Right cardiac atrium (tissue), 5 donors: ENCODE measurements at regions not wholly inside any gene's neighbourhood (a gene's known extent, or its start where the extent isn't known, plus 50 kb on each side); places are given as distances from the start of the nearest gene placed in this dataset.
"Not testable (repeated sequence)": the region's sequence is repeated elsewhere in the genome, so short reads cannot be mapped to it uniquely, and the experiment has no call there.

Source experiments
- ATAC-seq, 2 donors: fragments of 200-7000 bp; cut with Tn5 transposase; one replicate each; pipeline versions ENCODE4 v1.8.0 to v1.9.1; 2020; ENCODE audit warnings: moderate library complexity in 2 of 2, mild to moderate bottlenecking in 1 of 2
- DNase-seq, 3 donors: peaks; one replicate each; pipeline ENCODE4 v3.0.0-alpha.2; 2020
- H3K27ac ChIP-seq: one replicate; pipeline ENCODE4 v1.5.1; 2013; ENCODE audit warnings: mild to moderate bottlenecking, low read length, control low read depth, moderate library complexity
- H3K27me3 ChIP-seq: one replicate; pipeline ENCODE4 v1.6.1; 2013; ENCODE audit not compliant: control insufficient read depth, insufficient read depth
- H3K4me1 ChIP-seq: one replicate; pipeline ENCODE4 v1.6.1; 2013; ENCODE audit warnings: low read length; ENCODE audit not compliant: control insufficient read depth, insufficient read depth
- H3K4me3 ChIP-seq: one replicate; pipeline ENCODE4 v1.5.1; 2013; ENCODE audit warnings: low read length, control low read depth
- H3K9me3 ChIP-seq: one replicate; pipeline ENCODE4 v1.6.1; 2013; ENCODE audit warnings: low read length; ENCODE audit not compliant: control insufficient read depth
- WGBS: extraction: QIAGEN DNeasy Blood & Tissue Kit; methylation state at CpG from one replicate; pipeline ENCODE4 v1.1.7; 2013; 5-methylcytosine and 5-hydroxymethylcytosine counted together
- intact Hi-C, 4 donors: fragments of 100-400 bp; cut with DNase I; formaldehyde crosslinking; loops; one replicate each; pipeline versions ENCODE4 v1.11.0 to v1.14.0; 2022 to 2023
- donor health status: healthy with polysubstance abuse.
- donor health status: DM: no; HTN: yes; CAD: no.
- donor health status: DM: no; HTN: no; CAD: no.
- donor health status: DM: no; HTN: yes; CAD: no; lungs with severe emphysema.
- donor health status: DM: yes; HTN: yes; CAD: no.

GRCh38 chrX:123085311-123085940, 98.7 kb upstream of the GRIA3 start:
- intact Hi-C loops, result no loop called here

GRCh38 chrX:123086768-123087167, 97.3 kb upstream of the GRIA3 start:
- Histone ChIP-seq H3K4me3 (no peak overlapping the region), H3K27ac (no peak overlapping the region), H3K4me1 (no peaks in the 10 kb centered on the region), H3K27me3 (no peaks in the 10 kb centered on the region), H3K9me3 (no peaks in the 10 kb centered on the region)
- intact Hi-C loops, result no loop called here
- ATAC-seq (no peak), DNase-seq (no peak)
- 70% methylated on average over 2 of the region's 2 CpGs for WGBS

More at GRCh38 chrX:123085311-123085940, 98.7 kb upstream of the GRIA3 start:
- H3K4me1 ChIP-seq, result no peaks in the 10 kb centered on the region
- WGBS, result 84% methylated on average over 5 of the region's 5 CpGs
- no peak overlapping the region for H3K4me3 ChIP-seq
- H3K27me3 ChIP-seq, result no peaks in the 10 kb centered on the region
- no peak overlapping the region for H3K27ac ChIP-seq
- H3K9me3 ChIP-seq, result no peaks in the 10 kb centered on the region
- DNase-seq (no peak), ATAC-seq (no peak)

GRCh38 chrX:123087326-123087725, 96.8 kb upstream of the GRIA3 start:
- H3K27me3 ChIP-seq, result no peaks in the 10 kb centered on the region
- H3K4me1 ChIP-seq, result no peaks in the 10 kb centered on the region
- H3K9me3 ChIP-seq, result no peaks in the 10 kb centered on the region
- DNase-seq (no peak), ATAC-seq (no peak)
- H3K4me3 ChIP-seq, result no peak overlapping the region
- intact Hi-C loops, result no loop called here
- H3K27ac ChIP-seq, result no peak overlapping the region

- Histone ChIP-seq H3K27me3 (no peaks in the 10 kb centered on the region), H3K27ac (no peak overlapping the region), H3K9me3 (no peaks in the 10 kb centered on the region), H3K4me1 (no peaks in the 10 kb centered on the region), H3K4me3 (no peak overlapping the region)
- intact Hi-C loops, result no loop called here
- ATAC-seq (no peak), DNase-seq (no peak)
- WGBS, result 93% methylated on average over 2 of the region's 2 CpGs
These were observed 95.7 kb upstream of the GRIA3 start for GRCh38 chrX:123088331-123088730.

- intact Hi-C loops, result no loop called here
- Histone ChIP-seq H3K27ac (no peak overlapping the region), H3K9me3 (no peaks in the 10 kb centered on the region), H3K27me3 (no peaks in the 10 kb centered on the region), H3K4me1 (no peaks in the 10 kb centered on the region), H3K4me3 (no peak overlapping the region)
- no peak for ATAC-seq
- no peak for DNase-seq
- WGBS, result 83% methylated on average over 3 of the region's 3 CpGs
These were observed 95.1 kb upstream of the GRIA3 start for GRCh38 chrX:123088930-123089329.

GRCh38 chrX:123093792-123094191, 90.3 kb upstream of the GRIA3 start:
- H3K9me3 ChIP-seq, result no peaks in the 10 kb centered on the region
- no peak overlapping the region for H3K4me3 ChIP-seq
- DNase-seq (no peak), ATAC-seq (no peak)
- no peak overlapping the region for H3K27ac ChIP-seq
- no peaks in the 10 kb centered on the region for H3K4me1 ChIP-seq
- no peaks in the 10 kb centered on the region for H3K27me3 ChIP-seq
- WGBS, result 69% methylated on average over 2 of the region's 2 CpGs
- intact Hi-C loops, result no loop called here

- H3K9me3 ChIP-seq, result no peaks in the 10 kb centered on the region
- WGBS, result 79% methylated on average over 4 of the region's 4 CpGs
- no peak for ATAC-seq
- H3K27ac ChIP-seq, result no peak overlapping the region
- intact Hi-C loops, result no loop called here
- no peak for DNase-seq
- H3K4me1 ChIP-seq, result no peaks in the 10 kb centered on the region
- no peaks in the 10 kb centered on the region for H3K27me3 ChIP-seq
- H3K4me3 ChIP-seq, result no peak overlapping the region
These were observed 75.3 kb upstream of the GRIA3 start for GRCh38 chrX:123108513-123109427.

GRCh38 chrX:123121241-123121640, 62.8 kb upstream of the GRIA3 start:
- Histone ChIP-seq H3K4me1 (no peaks in the 10 kb centered on the region), H3K27me3 (no peaks in the 10 kb centered on the region), H3K4me3 (no peak overlapping the region), H3K27ac (no peak overlapping the region), H3K9me3 (no peaks in the 10 kb centered on the region)
- no peak for ATAC-seq
- 89% methylated on average over 6 of the region's 6 CpGs for WGBS
- intact Hi-C loops, result no loop called here
- DNase-seq, result no peak

GRCh38 chrX:123129805-123130204, 54.3 kb upstream of the GRIA3 start:
- H3K27me3 ChIP-seq, H3K4me1 ChIP-seq, intact Hi-C loops, DNase-seq, H3K4me3 ChIP-seq, ATAC-seq, H3K27ac ChIP-seq, H3K9me3 ChIP-seq: not testable (repeated sequence)
- 66% methylated on average over 3 of the region's 3 CpGs for WGBS
